HG03039 (cell line): ENCODE measurements at regions not wholly inside any gene's neighbourhood (a gene's known extent, or its start where the extent isn't known, plus 50 kb on each side); places are given as distances from the start of the nearest gene placed in this dataset.
"Not testable (repeated sequence)": the region's sequence is repeated elsewhere in the genome, so short reads cannot be mapped to it uniquely, and the experiment has no call there.

Source experiments
- ATAC-seq: cut with Tn5 transposase; IDR thresholded peaks from one replicate; pipeline ENCODE4 v1.9.1; 2021; ENCODE audit warnings: mild to moderate bottlenecking, moderate library complexity; ENCODE audit not compliant: unreplicated experiment

- not testable (repeated sequence) for ATAC-seq
These were observed 85.6 kb upstream of the TSLP start for GRCh38 chr5:110985882-110986281.

DNA sequence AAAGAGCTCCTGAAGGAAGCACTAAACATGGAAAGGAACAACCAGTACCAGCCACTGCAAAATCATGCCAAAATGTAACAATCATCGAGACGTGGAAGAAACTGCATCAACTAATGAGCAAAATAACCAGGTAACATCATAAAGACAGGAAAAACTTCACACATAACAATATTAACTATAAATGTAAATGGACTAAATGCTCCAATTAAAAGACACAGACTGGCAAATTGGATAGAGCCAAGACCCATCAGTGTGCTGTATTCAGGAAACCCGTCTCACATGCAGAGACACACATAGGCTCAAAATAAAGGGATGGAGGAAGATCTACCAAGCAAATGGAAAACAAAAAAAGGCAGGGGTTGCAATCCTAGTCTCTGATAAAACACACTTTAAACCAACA is 83.9 kb upstream of the TSLP start:
- ATAC-seq = not testable (repeated sequence)

GRCh38 chr5:110996742-110997141 is 74.8 kb upstream of the TSLP start:
- no peak for ATAC-seq

DNA sequence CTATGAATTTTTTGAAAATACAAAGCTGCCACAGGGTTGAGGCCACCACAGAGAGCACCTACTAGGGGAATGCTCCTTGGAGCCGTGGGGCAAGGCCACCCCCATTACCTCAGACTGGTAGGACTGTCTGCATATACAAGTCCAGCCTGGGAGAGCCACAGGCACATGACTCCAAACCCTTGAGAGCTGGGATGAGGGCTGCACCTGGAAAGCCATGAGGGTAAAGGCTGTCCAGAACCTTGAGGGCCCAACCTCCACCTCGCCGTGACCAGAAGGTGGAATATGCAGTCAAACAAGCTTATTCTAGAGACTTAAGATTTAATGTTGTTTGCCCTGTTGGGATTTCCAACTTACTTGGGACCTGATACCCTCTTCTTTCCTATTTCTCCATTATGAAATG is 69.5 kb upstream of the TSLP start:
- ATAC-seq = no peak

DNA sequence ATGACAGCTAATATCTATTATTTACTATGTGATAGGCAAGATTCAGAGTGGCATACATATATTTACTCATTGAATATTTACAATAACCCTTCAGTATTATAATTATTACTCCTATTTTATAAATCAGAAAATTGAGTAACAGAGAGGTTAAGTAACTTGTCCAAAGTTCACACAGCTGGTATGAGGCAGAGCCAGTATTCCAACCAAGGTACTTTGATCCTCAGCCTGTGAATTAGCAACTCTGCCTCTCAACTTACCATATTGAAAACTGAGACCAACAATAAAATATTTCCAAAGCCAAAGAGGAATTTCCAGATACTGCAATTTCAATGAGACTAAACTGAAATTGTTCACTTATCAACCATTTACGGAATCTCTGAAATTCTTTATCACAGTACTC is 67.9 kb upstream of the TSLP start:
- no peak for ATAC-seq

- no peak for ATAC-seq
These were observed 67.2 kb upstream of the TSLP start for GRCh38 chr5:111004291-111004690.

DNA sequence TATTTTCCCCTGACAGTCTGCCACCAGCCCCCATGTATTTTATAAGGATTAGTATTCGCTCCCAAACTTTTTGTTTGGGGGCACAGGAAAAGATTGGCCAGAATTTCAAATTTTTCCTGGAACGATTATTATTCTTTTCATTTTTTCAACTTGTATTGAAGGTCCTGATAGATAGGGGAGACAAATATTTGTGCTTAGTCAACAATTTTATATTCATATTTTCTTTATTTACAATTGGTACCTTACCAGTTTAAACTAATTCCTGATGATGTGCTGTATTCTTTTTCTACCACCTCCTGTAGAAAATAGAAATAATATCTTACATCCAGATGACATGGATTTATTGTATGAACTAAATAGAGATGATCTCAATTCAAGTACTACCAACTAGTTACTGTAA is 60.7 kb upstream of the TSLP start:
- no peak for ATAC-seq

GRCh38 chr5:111013011-111013410 is 58.5 kb upstream of the TSLP start:
- ATAC-seq = no peak

GRCh38 chr5:111016801-111017200 is 54.7 kb upstream of the TSLP start:
- no peak for ATAC-seq

- no peak for ATAC-seq
These were observed 53.8 kb upstream of the TSLP start for GRCh38 chr5:111017731-111018130.
